Effector memory CD8-positive, alpha-beta T cell (primary cell): ENCODE measurements at regions not wholly inside any gene's neighbourhood (a gene's known extent, or its start where the extent isn't known, plus 50 kb on each side); places are given as distances from the start of the nearest gene placed in this dataset.

ENCODE experiments used
- ATAC-seq: fragments of 150-1000 bp; cut with Tn5 transposase; replicated peaks from 2 replicates; pipeline ENCODE4 v1.10.0; 2021; ENCODE audit warnings: mild to moderate bottlenecking, moderate library complexity
- DNase-seq, 3 experiments: peaks; one replicate each; pipeline ENCODE4 v3.0.0; 2021
- H3K27ac Mint-ChIP-seq, 2 donors: one replicate each; pipeline ENCODE4 v1.8.0; 2022; ENCODE audit warnings: mild to moderate bottlenecking in 2 of 2, mixed read lengths in 2 of 2, moderate library complexity in 2 of 2
- H3K27me3 Mint-ChIP-seq, 2 donors: one replicate each; pipeline ENCODE4 v1.8.0; 2022; ENCODE audit warnings: mixed read lengths in 2 of 2
- H3K36me3 Mint-ChIP-seq: one replicate; pipeline ENCODE4 v1.8.0; 2022; ENCODE audit warnings: mild to moderate bottlenecking, moderate library complexity, mixed read lengths; ENCODE audit not compliant: insufficient read depth
- H3K4me1 Mint-ChIP-seq, 2 donors: one replicate each; pipeline ENCODE4 v1.8.0; 2022; ENCODE audit warnings: low read depth in 2 of 2, mixed read lengths in 2 of 2
- H3K4me3 Mint-ChIP-seq, 2 donors: one replicate each; pipeline ENCODE4 v1.8.0; 2022; ENCODE audit warnings: mild to moderate bottlenecking in 2 of 2, mixed read lengths in 2 of 2, moderate library complexity in 2 of 2
- H3K9me3 Mint-ChIP-seq, 2 donors: one replicate each; pipeline ENCODE4 v1.8.0; 2022; ENCODE audit warnings: mixed read lengths in 2 of 2

DNA sequence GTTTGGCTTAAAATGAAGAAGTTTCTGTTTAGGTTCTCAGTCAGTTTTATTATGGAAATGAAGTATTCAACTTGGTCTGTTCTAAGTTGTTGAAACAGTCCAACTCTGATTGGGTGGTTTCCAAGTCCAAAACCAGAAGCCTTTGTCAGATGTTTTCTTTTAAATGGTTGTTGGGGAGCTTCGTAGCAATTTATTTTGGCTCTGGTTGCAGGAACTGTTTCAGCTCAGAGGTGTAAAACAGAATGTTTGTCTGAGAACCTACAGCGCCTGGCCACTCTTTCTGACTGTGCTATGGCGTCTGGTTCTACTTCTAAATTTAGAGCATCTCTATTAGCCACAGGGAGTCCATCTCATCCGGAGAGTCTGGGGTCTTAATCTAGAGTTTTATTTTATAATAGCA lies 582.6 kb upstream of the TMPRSS15 start:
- Mint-ChIP-seq H3K4me1 (no peaks in the 10 kb centered on the region), H3K9me3 (peaks cover 2 to 7% of the 10 kb centered on the region in 2 donors)

DNA sequence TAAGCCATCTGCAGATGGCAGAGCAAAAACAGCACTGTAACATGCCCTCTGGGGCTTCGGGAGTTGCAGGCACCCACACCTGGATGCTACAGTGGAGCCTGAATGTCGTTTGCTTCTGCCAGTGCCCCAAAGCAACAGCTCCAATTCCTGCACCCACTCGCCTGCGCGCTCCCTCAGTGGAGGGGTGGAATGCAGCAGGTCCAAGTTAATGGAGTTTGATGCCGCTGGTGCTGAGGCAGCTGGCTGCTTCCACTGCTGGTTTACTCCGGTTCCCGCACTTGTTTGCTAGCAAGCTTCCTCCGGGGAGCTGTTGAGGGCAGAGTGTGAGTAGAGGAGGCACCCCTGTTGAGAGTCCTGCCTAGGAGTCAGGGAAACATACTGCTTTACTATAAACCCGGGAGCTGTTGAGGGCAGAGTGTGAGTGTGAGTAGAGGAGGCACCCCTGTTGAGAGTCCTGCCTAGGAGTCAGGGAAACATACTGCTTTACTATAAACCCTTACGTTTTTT lies 584.0 kb upstream of the TMPRSS15 start:
- Mint-ChIP-seq H3K27ac (no peak overlapping the region), H3K27me3 (no peaks in the 10 kb centered on the region), H3K36me3 (no peaks in the 10 kb centered on the region), H3K4me3 (no peak overlapping the region), H3K9me3 (peaks cover 0 to 7% of the 10 kb centered on the region in 2 donors), H3K4me1 (no peaks in the 10 kb centered on the region)
- DNase-seq: no peak
- no peak for ATAC-seq

More for the DNA sequence above, 582.6 kb upstream of the TMPRSS15 start:
- no peak overlapping the region for H3K27ac Mint-ChIP-seq
- no peaks in the 10 kb centered on the region for H3K36me3 Mint-ChIP-seq
- ATAC-seq (no peak), DNase-seq (no peak)
- H3K4me3 Mint-ChIP-seq: no peak overlapping the region
- no peaks in the 10 kb centered on the region for H3K27me3 Mint-ChIP-seq

DNA sequence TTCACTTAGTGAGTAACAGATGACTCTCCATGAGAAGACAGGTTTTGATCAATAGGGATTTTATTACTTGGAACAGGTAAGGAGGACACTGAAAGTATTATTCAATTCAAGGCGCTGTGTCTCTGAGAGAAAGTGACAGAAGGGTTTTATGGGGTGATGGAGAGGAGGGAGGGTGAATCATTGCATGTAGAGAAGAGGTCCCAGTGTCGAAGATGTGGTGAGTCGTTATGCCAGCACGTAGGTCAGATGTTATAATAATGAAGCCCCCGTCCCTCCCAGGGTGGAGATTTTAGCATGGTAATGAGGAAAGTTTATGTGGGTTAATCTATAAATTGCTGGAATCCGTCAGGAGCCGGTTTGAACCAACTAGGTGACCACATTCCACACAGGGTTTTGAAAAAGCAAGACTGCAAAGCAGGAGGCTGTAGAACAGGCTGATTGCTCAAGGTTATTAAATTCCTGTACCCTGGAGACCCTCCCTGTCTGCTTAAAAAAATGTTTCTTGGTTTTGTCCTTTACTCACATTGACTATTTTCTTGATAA lies 586.4 kb upstream of the TMPRSS15 start:
- H3K4me3 Mint-ChIP-seq: no peak overlapping the region
- H3K27me3 Mint-ChIP-seq: no peaks in the 10 kb centered on the region
- no peaks in the 10 kb centered on the region for H3K4me1 Mint-ChIP-seq

DNA sequence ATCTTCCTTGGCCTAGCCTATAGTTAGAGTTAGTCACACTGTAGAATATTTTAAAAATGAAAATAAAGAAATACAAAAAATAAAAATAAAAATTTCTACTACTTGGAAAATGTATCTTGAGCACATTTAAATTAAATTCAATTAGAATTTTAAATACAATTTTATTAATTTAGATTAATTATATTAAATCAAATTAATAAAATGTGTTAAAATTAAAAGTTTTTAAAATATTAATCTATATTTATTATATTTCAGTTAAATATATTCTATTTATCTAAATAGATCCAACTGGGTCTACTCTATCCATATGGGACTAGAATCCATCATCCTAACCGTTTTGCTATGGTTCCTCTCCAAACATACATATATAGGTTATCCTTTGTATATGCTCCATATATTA lies 588.3 kb upstream of the TMPRSS15 start:
- no peaks in the 10 kb centered on the region for H3K36me3 Mint-ChIP-seq
- no peak for DNase-seq
- H3K9me3 Mint-ChIP-seq: peaks cover 4 to 12% of the 10 kb centered on the region in 2 donors

More for the DNA sequence above, 586.4 kb upstream of the TMPRSS15 start:
- Mint-ChIP-seq H3K9me3 (peaks cover 4 to 10% of the 10 kb centered on the region in 2 donors), H3K27ac (no peak overlapping the region), H3K36me3 (no peaks in the 10 kb centered on the region)
- DNase-seq: no peak
- no peak for ATAC-seq

DNA sequence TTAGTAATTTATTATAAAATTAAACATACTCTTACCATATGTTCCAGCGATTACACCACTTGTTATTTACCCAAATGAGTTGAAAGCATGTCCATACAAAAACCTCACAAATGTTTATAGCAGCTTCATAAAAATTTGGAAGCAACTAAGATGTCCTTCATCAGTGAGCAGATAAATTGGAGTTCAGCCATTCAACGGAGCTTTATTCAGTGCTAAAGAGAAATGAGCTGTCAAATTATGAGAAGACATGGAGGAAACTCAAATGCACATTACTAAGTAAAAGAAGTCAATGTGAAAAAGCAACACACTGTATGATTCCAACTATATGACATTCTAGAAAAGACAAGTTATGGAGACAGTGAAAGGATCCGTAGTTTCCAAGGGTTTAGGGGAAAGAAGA lies 606.7 kb upstream of the TMPRSS15 start:
- no peaks in the 10 kb centered on the region for H3K27me3 Mint-ChIP-seq
- no peak overlapping the region for H3K4me3 Mint-ChIP-seq
- no peaks in the 10 kb centered on the region for H3K4me1 Mint-ChIP-seq
- H3K36me3 Mint-ChIP-seq: no peaks in the 10 kb centered on the region
- ATAC-seq (no peak), DNase-seq (no peak)
- peaks cover 6 to 9% of the 10 kb centered on the region in 2 donors for H3K9me3 Mint-ChIP-seq
- H3K27ac Mint-ChIP-seq: no peak overlapping the region

More for the DNA sequence above, 588.3 kb upstream of the TMPRSS15 start:
- Mint-ChIP-seq H3K4me1 (no peaks in the 10 kb centered on the region), H3K4me3 (no peak overlapping the region), H3K27ac (no peak overlapping the region), H3K27me3 (no peaks in the 10 kb centered on the region)
- ATAC-seq: no peak

DNA sequence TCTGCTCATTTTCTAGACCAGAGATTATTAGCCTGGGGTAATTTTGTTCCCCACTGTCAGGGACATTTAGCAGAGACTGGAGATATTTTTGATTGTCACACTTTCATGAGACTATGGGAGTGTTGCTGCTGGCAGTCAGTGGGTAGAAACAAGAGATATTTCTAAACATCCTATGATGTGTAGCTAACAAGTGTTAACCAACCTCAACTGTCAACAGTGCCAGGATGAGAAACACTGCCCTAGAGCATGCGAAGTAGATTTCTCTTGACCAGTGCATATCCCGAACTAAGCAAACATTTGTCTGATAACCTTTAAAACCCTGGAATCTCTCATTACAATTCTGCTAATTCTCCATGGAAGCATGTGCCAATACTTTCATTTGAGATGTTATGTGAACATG lies 607.4 kb upstream of the TMPRSS15 start:
- no peak for DNase-seq
- H3K36me3 Mint-ChIP-seq: no peaks in the 10 kb centered on the region
- ATAC-seq: no peak
- H3K4me3 Mint-ChIP-seq: no peak overlapping the region
- H3K27me3 Mint-ChIP-seq: no peaks in the 10 kb centered on the region
- peaks cover 6 to 9% of the 10 kb centered on the region in 2 donors for H3K9me3 Mint-ChIP-seq
- no peaks in the 10 kb centered on the region for H3K4me1 Mint-ChIP-seq
- H3K27ac Mint-ChIP-seq: no peak overlapping the region

DNA sequence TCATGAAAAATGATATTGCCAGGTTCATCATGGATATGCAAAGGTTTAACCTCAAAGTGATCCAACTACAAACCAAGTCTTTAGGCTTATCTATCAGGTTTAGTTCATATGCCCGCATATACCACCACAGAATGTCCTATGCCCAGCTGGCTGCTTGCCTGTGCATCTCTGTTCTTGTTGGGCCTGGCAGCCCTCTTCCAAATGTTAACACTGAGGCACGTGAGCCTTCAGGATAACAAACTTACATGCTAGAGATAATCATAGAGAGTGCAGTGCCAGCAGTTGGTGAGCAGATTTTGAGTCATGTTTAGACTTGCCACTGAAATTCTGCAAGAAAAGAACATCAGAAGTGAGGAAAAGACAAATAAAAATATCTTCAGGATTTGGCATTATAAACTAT lies 607.9 kb upstream of the TMPRSS15 start:
- Mint-ChIP-seq H3K9me3 (peaks cover 6 to 7% of the 10 kb centered on the region in 2 donors), H3K4me1 (no peaks in the 10 kb centered on the region), H3K27ac (no peak overlapping the region), H3K27me3 (no peaks in the 10 kb centered on the region), H3K36me3 (no peaks in the 10 kb centered on the region), H3K4me3 (no peak overlapping the region)
- ATAC-seq (no peak), DNase-seq (no peak)

DNA sequence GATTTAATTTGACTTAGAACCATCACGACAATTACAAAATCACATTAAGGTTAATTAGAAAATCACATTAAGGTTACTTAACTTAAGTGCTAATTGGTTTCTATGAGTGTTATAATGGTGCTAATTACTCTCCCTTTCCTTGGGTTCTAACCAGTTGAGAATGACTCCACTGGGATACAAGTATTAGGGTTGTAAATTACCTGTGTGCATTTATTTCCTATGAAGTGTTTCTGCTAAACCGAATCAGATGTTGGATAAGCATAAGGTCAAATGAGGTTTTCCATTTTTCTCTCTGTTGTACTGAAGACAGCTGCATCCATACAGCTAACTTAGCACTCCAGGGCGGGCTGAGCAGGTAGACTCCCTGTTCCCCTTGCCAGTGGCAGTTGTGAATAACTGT lies 610.3 kb upstream of the TMPRSS15 start:
- Mint-ChIP-seq H3K4me3 (no peak overlapping the region), H3K9me3 (peaks cover 0 to 1% of the 10 kb centered on the region in 2 donors), H3K27ac (no peak overlapping the region), H3K36me3 (no peaks in the 10 kb centered on the region), H3K4me1 (no peaks in the 10 kb centered on the region), H3K27me3 (no peaks in the 10 kb centered on the region)
- ATAC-seq: no peak
- DNase-seq: no peak

DNA sequence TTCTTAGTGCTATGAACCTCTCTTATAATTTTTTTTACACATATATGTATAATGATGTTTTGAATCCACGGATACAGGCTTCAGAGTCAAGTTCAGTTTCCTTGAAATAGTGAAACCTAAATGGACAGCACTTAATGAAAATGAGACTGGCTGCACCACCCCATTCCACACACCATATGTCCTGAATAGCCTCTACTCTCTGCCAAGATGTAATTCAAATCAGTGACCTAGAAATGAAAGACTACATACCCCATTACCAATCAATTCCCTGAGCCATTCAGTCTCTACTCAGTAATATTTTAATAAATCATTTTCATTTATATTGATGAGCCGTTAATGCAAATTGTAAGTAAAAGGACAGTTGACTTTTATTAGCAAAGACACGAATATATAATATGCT lies 614.9 kb upstream of the TMPRSS15 start:
- no peak overlapping the region for H3K4me3 Mint-ChIP-seq
- DNase-seq: no peak
- no peaks in the 10 kb centered on the region for H3K4me1 Mint-ChIP-seq
- no peaks in the 10 kb centered on the region for H3K27me3 Mint-ChIP-seq
- no peak overlapping the region for H3K27ac Mint-ChIP-seq
- no peaks in the 10 kb centered on the region for H3K36me3 Mint-ChIP-seq
- H3K9me3 Mint-ChIP-seq: no peaks in the 10 kb centered on the region
- ATAC-seq: no peak

DNA sequence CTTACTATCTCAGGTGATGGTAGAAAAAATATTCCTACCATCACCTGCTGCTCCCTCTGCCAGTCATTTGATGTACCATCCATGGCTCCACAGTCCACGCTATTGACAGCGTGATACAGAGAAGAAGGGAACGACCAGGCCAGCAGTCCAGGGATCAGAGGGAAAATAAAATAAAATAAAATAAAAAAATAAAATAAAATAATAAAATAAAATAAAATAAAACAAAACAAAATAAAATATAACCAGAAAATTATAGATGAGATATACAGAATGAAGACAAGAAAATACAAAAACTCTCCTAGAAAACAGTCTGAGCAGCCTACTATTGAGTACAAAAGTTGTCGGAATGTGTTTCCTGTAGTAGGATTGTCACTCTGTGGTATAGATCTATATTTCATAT lies 619.4 kb upstream of the TMPRSS15 start:
- Mint-ChIP-seq H3K4me3 (no peak overlapping the region), H3K36me3 (no peaks in the 10 kb centered on the region), H3K9me3 (peaks cover 0 to 1% of the 10 kb centered on the region in 2 donors), H3K27ac (no peak overlapping the region), H3K27me3 (no peaks in the 10 kb centered on the region), H3K4me1 (no peaks in the 10 kb centered on the region)
- DNase-seq: no peak
- no peak for ATAC-seq

DNA sequence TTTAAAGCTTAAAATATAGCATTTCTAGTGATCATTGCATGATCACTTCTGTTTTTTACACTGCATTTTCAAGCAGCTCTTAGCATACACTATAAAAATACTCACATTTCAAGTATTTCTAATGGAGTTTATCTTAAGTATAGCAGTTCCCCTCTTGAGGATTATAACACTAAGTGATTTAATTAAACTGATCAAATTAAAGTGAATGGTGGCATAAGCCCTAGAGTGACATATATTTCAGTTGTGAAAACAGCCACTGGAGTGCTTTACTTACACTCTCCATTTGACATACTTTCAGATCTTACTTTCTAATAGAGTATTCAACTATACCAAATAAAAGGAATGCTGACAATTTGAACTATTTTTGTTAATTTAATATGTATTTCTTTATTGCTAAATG lies 623.3 kb upstream of the TMPRSS15 start:
- Mint-ChIP-seq H3K27me3 (no peaks in the 10 kb centered on the region), H3K36me3 (no peaks in the 10 kb centered on the region), H3K4me3 (no peak overlapping the region), H3K27ac (no peak overlapping the region), H3K9me3 (peaks cover 0 to 3% of the 10 kb centered on the region in 2 donors), H3K4me1 (no peaks in the 10 kb centered on the region)
- ATAC-seq (no peak), DNase-seq (no peak)

DNA sequence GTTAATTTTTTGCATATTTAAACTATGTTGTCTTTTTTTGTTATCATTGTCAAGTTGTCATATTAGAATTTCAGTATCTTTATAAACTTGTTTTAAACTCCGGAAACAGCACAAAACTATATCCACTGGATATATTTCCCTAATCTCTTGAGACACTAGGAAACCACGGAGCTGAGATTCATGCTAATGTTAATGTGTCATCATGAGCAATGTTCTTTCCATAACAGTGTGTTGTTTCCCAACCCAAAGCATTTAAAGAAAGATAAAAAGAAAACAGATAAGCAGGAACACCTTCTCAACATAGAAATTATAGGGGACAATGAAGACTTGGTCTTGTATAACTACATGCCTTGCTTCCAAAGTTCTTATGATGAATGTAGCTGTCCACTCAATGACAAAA lies 626.2 kb upstream of the TMPRSS15 start:
- DNase-seq (no peak), ATAC-seq (no peak)
- H3K36me3 Mint-ChIP-seq: no peaks in the 10 kb centered on the region
- H3K27me3 Mint-ChIP-seq: no peaks in the 10 kb centered on the region
- H3K27ac Mint-ChIP-seq: no peak overlapping the region
- peaks cover 9 to 10% of the 10 kb centered on the region in 2 donors for H3K9me3 Mint-ChIP-seq
- H3K4me3 Mint-ChIP-seq: no peak overlapping the region
- no peaks in the 10 kb centered on the region for H3K4me1 Mint-ChIP-seq

DNA sequence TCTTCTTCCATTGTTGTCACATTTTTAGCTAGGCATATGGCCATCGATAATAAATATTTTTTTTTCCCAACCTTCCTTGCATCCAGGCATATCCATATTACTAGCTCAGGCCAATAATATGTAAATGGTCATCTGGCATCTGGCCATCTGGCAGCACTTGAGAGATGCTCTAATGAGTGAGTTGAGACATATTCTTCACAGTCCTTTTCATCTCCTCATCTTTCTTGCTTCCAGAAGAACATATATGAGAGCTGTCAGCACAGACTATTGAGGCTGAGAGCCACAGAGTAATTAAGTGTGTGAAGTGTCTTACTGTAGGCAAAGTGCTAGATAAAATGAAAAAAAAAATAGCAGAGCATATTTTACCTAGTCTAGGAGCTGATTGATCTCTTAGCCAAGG lies 628.4 kb upstream of the TMPRSS15 start:
- H3K27ac Mint-ChIP-seq: no peak overlapping the region
- no peak for DNase-seq
- ATAC-seq: no peak
- H3K36me3 Mint-ChIP-seq: no peaks in the 10 kb centered on the region
- H3K4me3 Mint-ChIP-seq: no peak overlapping the region
- no peaks in the 10 kb centered on the region for H3K4me1 Mint-ChIP-seq
- H3K27me3 Mint-ChIP-seq: no peaks in the 10 kb centered on the region
- H3K9me3 Mint-ChIP-seq: peaks cover 9% of the 10 kb centered on the region in 2 donors

DNA sequence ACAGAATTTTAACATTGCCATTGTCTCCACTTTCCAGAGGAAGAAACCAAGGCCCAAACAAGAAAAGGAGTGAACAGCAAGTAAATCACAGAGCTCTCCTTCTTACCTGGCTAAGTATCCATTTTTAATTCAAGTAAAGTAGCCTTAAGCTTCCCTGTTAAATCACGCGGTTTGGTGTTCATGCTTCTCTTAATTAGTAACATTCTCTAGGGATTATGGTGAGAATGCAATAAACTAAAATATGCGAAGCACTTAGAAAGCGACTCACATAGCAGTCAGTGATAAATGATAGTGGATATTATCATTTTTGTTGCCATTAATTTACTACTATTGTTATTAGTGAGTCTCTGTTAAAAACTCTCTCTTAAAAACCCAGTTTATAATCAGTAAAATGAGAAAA lies 630.5 kb upstream of the TMPRSS15 start:
- Mint-ChIP-seq H3K4me1 (no peaks in the 10 kb centered on the region), H3K9me3 (peaks cover 7 to 17% of the 10 kb centered on the region in 2 donors), H3K36me3 (no peaks in the 10 kb centered on the region), H3K27me3 (no peaks in the 10 kb centered on the region), H3K27ac (no peak overlapping the region), H3K4me3 (no peak overlapping the region)
- DNase-seq (no peak), ATAC-seq (no peak)

DNA sequence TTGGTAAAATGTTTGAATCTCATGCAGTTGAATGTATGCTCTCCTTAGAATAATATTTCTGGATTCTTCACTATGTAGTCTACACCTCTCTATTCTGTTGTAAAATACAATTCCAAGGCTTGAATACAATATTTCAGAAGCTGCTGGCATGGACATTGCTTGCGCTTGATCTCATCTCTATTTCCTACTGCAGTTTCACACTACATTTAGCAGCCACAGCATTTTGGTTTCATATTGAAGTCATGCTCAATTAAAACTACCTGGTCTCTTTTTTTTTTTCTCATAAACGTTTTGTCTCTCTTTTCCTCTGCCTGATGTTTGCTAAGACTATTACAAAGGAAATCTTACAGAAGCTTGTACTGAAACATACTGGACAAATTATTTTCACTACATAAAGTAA lies 631.0 kb upstream of the TMPRSS15 start:
- no peak for ATAC-seq
- H3K27ac Mint-ChIP-seq: no peak overlapping the region

More for the DNA sequence above, 631.0 kb upstream of the TMPRSS15 start:
- Mint-ChIP-seq H3K9me3 (peaks cover 7 to 17% of the 10 kb centered on the region in 2 donors), H3K27me3 (no peaks in the 10 kb centered on the region), H3K4me3 (no peak overlapping the region), H3K36me3 (no peaks in the 10 kb centered on the region), H3K4me1 (no peaks in the 10 kb centered on the region)
- no peak for DNase-seq
